Lung (tissue), 11 donors: ENCODE measurements at regions not wholly inside any gene's neighbourhood (a gene's known extent, or its start where the extent isn't known, plus 50 kb on each side); places are given as distances from the start of the nearest gene placed in this dataset.

Source experiments
- ATAC-seq: fragments of 200-7000 bp; cut with Tn5 transposase; one replicate; pipeline ENCODE4 v1.9.1; 2020; ENCODE audit warnings: moderate number of reproducible peaks; ENCODE audit not compliant: insufficient read depth, low FRiP score
- DNase-seq, 3 donors: peaks; one replicate each; pipeline ENCODE4 v3.0.0-alpha.2; 2013 to 2017
- H3K27ac ChIP-seq, 2 donors: one replicate each; pipeline ENCODE4 v1.5.1; 2013; ENCODE audit warnings: mild to moderate bottlenecking in 2 of 2, moderate library complexity in 2 of 2, control low read depth in 1 of 2, inconsistent platforms in 1 of 2, low read depth in 1 of 2, low read length in 1 of 2
- H3K27me3 ChIP-seq, 3 donors: one replicate each; pipeline ENCODE4 v1.5.1; 2013; ENCODE audit warnings: low read length in 2 of 3; ENCODE audit not compliant: control insufficient read depth in 3 of 3, insufficient read depth in 3 of 3
- H3K36me3 ChIP-seq, 4 donors: one replicate each; pipeline ENCODE4 v1.5.1; 2013; ENCODE audit warnings: low read length in 4 of 4, mild to moderate bottlenecking in 1 of 4, moderate library complexity in 1 of 4; ENCODE audit not compliant: control insufficient read depth in 4 of 4, insufficient read depth in 4 of 4
- H3K4me1 ChIP-seq, 5 donors: one replicate each; pipeline ENCODE4 v1.5.1; 2013; ENCODE audit warnings: low read length in 5 of 5, mild to moderate bottlenecking in 2 of 5, moderate library complexity in 1 of 5; ENCODE audit not compliant: control insufficient read depth in 5 of 5, insufficient read depth in 5 of 5
- H3K4me3 ChIP-seq: one replicate; pipeline ENCODE4 v1.5.1; 2013; ENCODE audit warnings: mild to moderate bottlenecking, control low read depth, moderate library complexity
- H3K9ac ChIP-seq, 2 donors: one replicate each; pipeline ENCODE4 v1.5.1; 2013; ENCODE audit warnings: low read length in 2 of 2, control low read depth in 1 of 2; ENCODE audit not compliant: insufficient read depth in 1 of 2
- H3K9me3 ChIP-seq, 4 donors: one replicate each; pipeline ENCODE4 v1.5.1; 2013; ENCODE audit warnings: low read length in 3 of 4, mild to moderate bottlenecking in 1 of 4, moderate library complexity in 1 of 4; ENCODE audit not compliant: control insufficient read depth in 4 of 4, insufficient read depth in 3 of 4
- WGBS, 2 donors: extraction: QIAGEN DNeasy Blood & Tissue Kit; methylation state at CpG; one replicate each; pipeline ENCODE4 v1.1.7; 2013; 5-methylcytosine and 5-hydroxymethylcytosine counted together
- TF ChIP-seq, protein P1 (sequence below): IDR thresholded peaks from 2 replicates; pipeline ENCODE4 v1.5.1; 2012; ENCODE audit warnings: mild to moderate bottlenecking; ENCODE audit errors: control extremely low read depth, extremely low read depth
- donor health status: control.
- donor health status: control.
- donor health status: Bipolar disorder and iron deficiency.
- donor health status: healthy.
- donor health status: DM: yes; HTN: yes; CAD: no.

DNA sequence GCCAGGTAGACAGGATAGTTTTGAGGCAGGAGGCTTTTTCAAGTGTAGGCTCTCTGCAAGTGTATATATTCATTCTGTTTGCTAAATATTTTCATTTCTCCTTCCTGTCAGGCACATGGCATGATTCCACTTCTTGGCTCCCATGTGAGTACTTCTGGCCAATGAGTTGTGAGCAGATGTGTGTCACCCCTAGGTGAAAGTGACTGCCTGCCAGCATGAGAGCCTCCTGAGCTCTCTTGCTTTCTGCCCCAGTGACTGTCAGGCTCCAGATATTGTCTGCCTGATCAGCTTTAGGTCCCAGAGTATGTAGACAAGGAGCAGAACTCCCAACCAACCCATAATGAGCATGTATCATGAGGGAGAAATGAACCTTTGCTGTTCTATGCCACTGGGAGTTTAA, 257.6 kb upstream of the NPY start:
- TF ChIP-seq, protein P1, sequence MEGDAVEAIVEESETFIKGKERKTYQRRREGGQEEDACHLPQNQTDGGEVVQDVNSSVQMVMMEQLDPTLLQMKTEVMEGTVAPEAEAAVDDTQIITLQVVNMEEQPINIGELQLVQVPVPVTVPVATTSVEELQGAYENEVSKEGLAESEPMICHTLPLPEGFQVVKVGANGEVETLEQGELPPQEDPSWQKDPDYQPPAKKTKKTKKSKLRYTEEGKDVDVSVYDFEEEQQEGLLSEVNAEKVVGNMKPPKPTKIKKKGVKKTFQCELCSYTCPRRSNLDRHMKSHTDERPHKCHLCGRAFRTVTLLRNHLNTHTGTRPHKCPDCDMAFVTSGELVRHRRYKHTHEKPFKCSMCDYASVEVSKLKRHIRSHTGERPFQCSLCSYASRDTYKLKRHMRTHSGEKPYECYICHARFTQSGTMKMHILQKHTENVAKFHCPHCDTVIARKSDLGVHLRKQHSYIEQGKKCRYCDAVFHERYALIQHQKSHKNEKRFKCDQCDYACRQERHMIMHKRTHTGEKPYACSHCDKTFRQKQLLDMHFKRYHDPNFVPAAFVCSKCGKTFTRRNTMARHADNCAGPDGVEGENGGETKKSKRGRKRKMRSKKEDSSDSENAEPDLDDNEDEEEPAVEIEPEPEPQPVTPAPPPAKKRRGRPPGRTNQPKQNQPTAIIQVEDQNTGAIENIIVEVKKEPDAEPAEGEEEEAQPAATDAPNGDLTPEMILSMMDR: no peak
- ATAC-seq: no peak
- Histone ChIP-seq H3K27me3 (no peaks in the 10 kb centered on the region), H3K4me1 (peaks cover 0 to 23% (median 0%) of the 10 kb centered on the region in 5 donors), H3K9ac (no peak overlapping the region), H3K9me3 (peaks cover 0 to 4% (median 0%) of the 10 kb centered on the region in 4 donors), H3K36me3 (no peaks in the 10 kb centered on the region), H3K4me3 (no peak overlapping the region), H3K27ac (no peak overlapping the region)
- DNase-seq: peak; percentile 34 to 57 (median 35)

GRCh38 chr7:24029068-24029467, 254.9 kb upstream of the NPY start:
- Histone ChIP-seq H3K27me3 (no peaks in the 10 kb centered on the region), H3K36me3 (no peaks in the 10 kb centered on the region), H3K4me1 (peaks cover 0 to 21% (median 0%) of the 10 kb centered on the region in 5 donors), H3K4me3 (no peak overlapping the region), H3K27ac (no peak overlapping the region), H3K9me3 (no peaks in the 10 kb centered on the region), H3K9ac (no peak overlapping the region)
- 85 to 92% methylated on average over 1 of the region's 1 CpG for WGBS, 2 donors
- TF ChIP-seq, protein P1: no peak
- ATAC-seq (no peak), DNase-seq (no peak)

- no peaks in the 10 kb centered on the region for H3K4me1 ChIP-seq
- no peak overlapping the region for H3K27ac ChIP-seq
- no peak overlapping the region for H3K9ac ChIP-seq
- H3K36me3 ChIP-seq: no peaks in the 10 kb centered on the region
- ATAC-seq (no peak), DNase-seq (no peak)
- H3K27me3 ChIP-seq: no peaks in the 10 kb centered on the region
- TF ChIP-seq, protein P1: no peak
- no peaks in the 10 kb centered on the region for H3K9me3 ChIP-seq
- WGBS, 2 donors: 78 to 89% methylated on average over 1 of the region's 1 CpG
- no peak overlapping the region for H3K4me3 ChIP-seq
Observed at GRCh38 chr7:24034251-24034650, 249.7 kb upstream of the NPY start.

DNA sequence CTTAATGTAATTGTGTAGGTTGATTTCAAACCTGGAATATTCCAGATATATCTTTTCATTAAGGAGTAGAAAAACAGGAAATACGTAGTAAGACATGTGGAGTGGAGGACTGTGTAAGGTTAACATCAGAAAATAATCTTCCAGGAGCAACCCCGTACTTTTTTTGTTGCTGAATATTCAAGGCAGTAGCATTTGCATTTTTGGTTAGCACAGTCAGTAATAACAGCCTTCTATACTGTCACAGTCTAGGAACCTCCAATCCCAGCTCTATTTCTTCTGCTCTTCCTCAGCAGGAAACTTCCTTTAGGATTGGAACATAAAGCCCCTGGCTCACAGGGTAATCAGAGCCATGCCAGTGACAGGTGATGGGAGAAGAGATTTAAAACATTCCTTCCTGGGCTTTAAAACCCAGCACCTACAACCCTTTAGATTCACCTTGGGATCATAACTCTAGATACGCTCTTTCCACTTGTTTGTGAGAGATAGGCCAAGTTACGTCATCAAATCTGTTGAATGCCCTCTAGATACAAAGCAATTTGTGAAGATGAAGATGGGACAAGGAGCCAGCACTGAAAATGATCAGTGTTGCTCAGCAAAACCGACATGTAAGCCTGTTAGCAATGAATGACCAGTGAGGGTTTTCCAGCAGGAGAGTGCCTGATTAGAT, 248.5 kb upstream of the NPY start:
- no peak overlapping the region for H3K4me3 ChIP-seq
- H3K9ac ChIP-seq: no peak overlapping the region
- peaks cover 0 to 8% (median 0%) of the 10 kb centered on the region in 5 donors for H3K4me1 ChIP-seq
- TF ChIP-seq, protein P1: no peak
- H3K27ac ChIP-seq: no peak overlapping the region
- H3K27me3 ChIP-seq: no peaks in the 10 kb centered on the region
- H3K36me3 ChIP-seq: no peaks in the 10 kb centered on the region
- 86 to 87% methylated on average over 5 of the region's 5 CpGs for WGBS, 2 donors
- no peak for ATAC-seq
- no peak for DNase-seq
- no peaks in the 10 kb centered on the region for H3K9me3 ChIP-seq
